GM12891 (cell line): ENCODE measurements at regions not wholly inside any gene's neighbourhood (a gene's known extent, or its start where the extent isn't known, plus 50 kb on each side); places are given as distances from the start of the nearest gene placed in this dataset.

ENCODE experiments used
- POLR2A ChIP-seq: IDR thresholded peaks from 2 replicates; pipeline ENCODE4 v1.6.1; 2011; ENCODE audit warnings: low read depth, low read length, control low read depth
- POLR2AphosphoS5 ChIP-seq: IDR thresholded peaks from 2 replicates; pipeline ENCODE4 v1.6.1; 2011; ENCODE audit warnings: low read depth, low read length, control low read depth
- TAF1 ChIP-seq: IDR thresholded peaks from 2 replicates; pipeline ENCODE4 v1.6.1; 2011; ENCODE audit warnings: low read depth, low read length, control low read depth

DNA sequence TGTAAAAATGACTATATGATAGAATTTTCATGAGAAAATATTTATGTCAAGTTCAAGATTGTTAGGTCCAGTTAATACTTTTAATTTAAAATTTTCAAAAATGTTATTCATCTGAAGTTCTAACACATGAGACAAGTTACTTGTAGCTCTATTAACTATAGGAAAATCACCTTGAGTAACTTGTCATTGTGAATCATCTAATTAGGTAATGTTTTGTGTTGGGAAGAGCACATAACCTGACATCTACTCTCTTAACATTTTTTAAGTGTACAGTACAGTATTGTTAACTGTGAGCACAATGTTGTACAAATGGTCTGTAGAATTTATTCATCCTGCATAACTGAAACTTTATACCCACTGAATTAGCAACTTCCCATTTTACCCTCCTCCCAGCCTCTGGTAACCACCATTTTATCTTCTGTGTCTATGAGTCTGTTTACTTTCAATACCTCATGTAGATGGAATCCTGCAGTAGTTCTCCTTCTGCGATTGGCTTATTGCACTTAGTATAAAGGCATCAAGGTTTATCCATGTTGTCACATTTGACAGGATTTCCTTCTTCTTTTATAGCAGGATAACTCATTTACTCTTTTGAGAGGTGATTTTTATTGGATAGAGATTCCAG, 54.6 kb downstream of the ARL4A start:
- TF ChIP-seq TAF1, result no peak
- no peak for TF ChIP-seq POLR2AphosphoS5
- no peak for TF ChIP-seq POLR2A
